Hematopoietic multipotent progenitor cell treated with erythropoietin and hydrocortisone succinate and interleukin-3 and kit ligand, for 15 days (in vitro differentiated cells): ENCODE measurements at regions not wholly inside any gene's neighbourhood (a gene's known extent, or its start where the extent isn't known, plus 50 kb on each side); places are given as distances from the start of the nearest gene placed in this dataset.

Experiments used
- DNase-seq: peaks from one replicate; pipeline ENCODE4 v3.0.0-alpha.2; 2015; ENCODE audit warnings: low spot score

DNA sequence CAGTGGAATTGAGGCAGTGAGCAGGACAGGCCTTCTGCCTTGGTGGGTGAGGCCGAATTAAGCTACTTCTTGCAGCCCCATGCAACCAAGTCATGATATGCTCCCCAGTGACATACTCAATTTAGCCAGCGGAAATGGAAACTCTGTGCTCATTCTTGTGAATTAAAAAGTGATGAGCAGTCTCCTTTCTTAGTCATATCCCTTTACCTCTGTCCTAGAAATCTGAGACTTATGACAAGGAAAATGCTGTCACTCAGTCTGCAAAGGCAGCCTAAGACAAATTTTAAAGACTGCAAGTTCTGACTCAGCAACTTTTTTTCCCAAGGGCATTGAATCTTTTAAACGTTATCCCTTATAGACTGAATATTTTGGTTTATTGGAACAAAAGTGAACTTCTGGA is 218.2 kb downstream of the SH3BP4 start:
- DNase-seq: no peak

DNA sequence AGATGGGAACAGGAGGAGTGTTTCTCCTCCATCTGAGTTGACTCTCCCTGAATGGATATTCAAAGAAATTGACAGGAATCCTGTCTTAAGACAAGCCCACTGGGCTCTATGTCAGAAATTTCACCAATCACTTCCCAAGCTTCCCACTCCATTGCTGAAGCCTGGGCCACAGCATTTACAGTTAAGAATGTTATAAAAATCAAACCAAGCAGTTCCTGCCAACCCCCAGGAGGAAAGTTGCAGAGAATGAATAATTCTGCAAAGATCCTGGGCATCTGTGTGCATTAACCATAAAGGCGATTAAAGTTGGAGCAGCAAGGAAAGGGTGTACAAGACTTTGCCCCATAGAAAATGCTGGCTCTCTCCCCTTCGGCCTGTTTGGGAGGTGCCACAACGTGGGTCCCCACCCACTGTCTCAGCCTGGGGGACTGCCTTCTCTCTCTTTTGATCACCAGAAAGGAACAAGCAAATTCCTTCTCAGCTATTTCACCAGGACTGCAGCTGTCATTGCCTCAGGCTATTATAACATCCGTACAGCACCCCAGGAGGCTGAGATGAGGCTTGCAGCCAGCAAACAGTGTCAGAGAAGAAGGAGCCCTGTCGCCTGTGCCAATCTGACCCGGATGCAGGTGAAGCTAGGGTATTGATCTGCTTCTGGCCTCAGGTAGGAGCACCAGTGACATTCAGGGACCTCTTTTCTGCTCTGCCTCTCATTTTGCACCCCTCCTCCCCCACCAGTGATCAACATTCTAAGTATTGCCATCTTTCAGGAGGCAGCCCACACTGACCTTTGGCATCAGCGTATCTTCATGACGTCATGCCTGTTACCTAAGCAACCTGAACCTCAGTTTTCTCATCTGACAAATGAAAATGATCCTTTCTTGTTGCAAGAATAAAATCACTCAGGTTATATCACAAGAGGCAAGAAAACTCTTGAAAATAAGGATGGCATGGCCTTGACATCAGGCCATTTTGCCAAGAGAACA is 219.0 kb downstream of the SH3BP4 start:
- no peak for DNase-seq

- DNase-seq: no peak
These were observed 219.8 kb downstream of the SH3BP4 start for GRCh38 chr2:235171550-235172031.

- no peak for DNase-seq
These were observed 228.8 kb downstream of the SH3BP4 start for GRCh38 chr2:235180642-235181041.

GRCh38 chr2:235183786-235184185 is 232.0 kb downstream of the SH3BP4 start:
- DNase-seq: no peak

GRCh38 chr2:235187806-235188205 is 236.0 kb downstream of the SH3BP4 start:
- DNase-seq: no peak

GRCh38 chr2:235191486-235191885 is 239.7 kb downstream of the SH3BP4 start:
- no peak for DNase-seq

- DNase-seq: no peak
These were observed 240.2 kb downstream of the SH3BP4 start for GRCh38 chr2:235191978-235192377.

- DNase-seq: no peak
These were observed 242.5 kb downstream of the SH3BP4 start for GRCh38 chr2:235194351-235194750.

GRCh38 chr2:235194836-235195235 is 243.0 kb downstream of the SH3BP4 start:
- no peak for DNase-seq

GRCh38 chr2:235195921-235196320 is 244.1 kb downstream of the SH3BP4 start:
- no peak for DNase-seq

DNA sequence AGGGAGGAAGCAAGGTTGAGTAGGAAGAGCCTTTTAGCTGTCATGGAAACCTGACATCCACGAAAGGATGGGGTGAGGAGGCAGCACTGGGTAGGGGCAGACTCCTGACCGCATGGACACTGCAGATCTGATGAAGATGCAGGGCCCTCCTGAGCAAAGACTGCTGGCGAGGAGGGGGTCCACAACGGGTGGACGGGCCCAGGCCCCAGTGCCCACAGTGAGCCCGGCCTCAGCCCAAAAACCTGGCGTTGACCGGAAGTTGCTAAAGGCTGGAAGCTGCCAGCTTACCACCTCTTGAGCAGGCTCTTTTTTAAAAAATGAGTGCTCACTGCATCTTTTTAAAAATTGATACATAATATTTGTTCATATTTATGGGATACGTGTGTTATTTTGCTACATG is 247.3 kb downstream of the SH3BP4 start:
- DNase-seq: no peak

DNA sequence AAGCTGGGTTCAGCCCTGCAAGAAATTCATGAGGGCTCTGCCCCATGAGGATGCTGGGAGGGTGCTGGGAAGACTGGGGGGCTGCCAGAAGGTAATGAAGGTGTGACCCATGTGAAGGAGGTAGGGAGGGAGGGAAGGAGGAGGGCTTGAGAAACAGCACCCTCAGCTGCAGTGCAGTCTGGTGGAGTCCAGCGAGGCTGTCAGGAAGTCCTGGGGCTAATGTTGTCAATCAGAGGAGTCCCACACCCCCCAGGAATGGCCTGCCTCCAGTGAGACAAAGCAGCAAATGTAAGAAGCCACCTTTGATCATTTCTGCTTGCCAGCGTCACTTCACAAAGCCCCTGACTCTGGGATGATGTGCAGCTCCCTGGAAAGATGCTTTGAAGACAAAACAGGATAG is 248.4 kb downstream of the SH3BP4 start:
- DNase-seq: no peak

GRCh38 chr2:235201756-235202155 is 249.9 kb downstream of the SH3BP4 start:
- DNase-seq: no peak

- DNase-seq: no peak
These were observed 253.1 kb downstream of the SH3BP4 start for GRCh38 chr2:235204948-235205347.

- DNase-seq: no peak
These were observed 254.6 kb downstream of the SH3BP4 start for GRCh38 chr2:235206399-235206798.

DNA sequence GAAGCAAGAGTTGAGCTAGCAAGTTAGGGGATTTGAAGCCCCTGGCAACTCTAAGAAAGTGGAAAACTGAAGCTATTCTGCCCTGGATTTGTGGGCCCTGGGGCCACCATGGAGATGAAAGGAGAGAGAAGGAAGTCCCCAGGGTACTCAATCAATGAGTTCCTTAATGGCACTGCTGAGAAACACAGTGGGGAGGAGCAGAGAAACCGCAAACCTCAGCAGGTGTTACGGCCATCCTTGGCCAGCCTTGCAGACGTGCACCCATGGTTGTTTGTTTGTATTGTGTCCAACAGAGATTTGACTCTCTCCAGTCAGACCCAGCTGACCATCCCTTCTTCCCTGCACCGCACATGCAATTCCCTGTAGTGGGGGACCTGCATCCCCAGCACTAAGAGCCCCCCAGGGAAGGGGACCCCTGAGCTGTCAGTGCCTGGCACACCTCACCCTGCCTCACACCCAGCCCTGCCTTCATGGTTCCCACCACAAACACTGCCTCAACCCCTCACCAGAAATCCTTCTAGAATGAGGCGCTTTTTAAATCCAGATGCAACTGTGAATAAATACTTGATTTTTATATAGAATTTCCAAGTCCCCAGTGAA is 255.3 kb downstream of the SH3BP4 start:
- no peak for DNase-seq

- DNase-seq: no peak
These were observed 259.2 kb downstream of the SH3BP4 start for GRCh38 chr2:235211056-235211455.

- DNase-seq: no peak
These were observed 260.8 kb downstream of the SH3BP4 start for GRCh38 chr2:235212501-235213158.

DNA sequence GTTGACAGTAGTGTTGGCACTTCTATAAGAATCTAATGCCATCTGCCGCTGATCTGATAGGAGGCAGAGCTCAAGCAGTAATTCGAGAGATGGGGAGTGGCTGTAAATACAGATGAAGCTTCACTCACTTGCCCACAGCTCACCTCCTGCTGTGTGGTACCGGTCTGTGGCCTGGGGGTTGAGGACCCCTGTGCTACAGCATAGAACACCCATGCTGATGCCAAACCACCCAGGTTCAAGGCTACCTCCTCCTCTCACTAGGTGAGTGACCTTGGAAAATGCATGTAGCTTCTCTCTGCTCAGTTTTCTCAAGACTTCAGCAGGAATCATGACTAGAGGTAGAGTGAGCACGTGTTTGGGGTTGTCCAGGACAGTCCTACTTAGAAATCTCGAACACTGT is 263.4 kb downstream of the SH3BP4 start:
- no peak for DNase-seq

GRCh38 chr2:235216901-235217300 is 265.1 kb downstream of the SH3BP4 start:
- DNase-seq: no peak

GRCh38 chr2:235217846-235218245 is 266.0 kb downstream of the SH3BP4 start:
- DNase-seq: no peak

GRCh38 chr2:235218486-235218907 is 266.7 kb downstream of the SH3BP4 start:
- no peak for DNase-seq
